Endothelial cell of umbilical vein (primary cell): ENCODE measurements at regions not wholly inside any gene's neighbourhood (a gene's known extent, or its start where the extent isn't known, plus 50 kb on each side); places are given as distances from the start of the nearest gene placed in this dataset.

ENCODE experiments used
- BruUV-seq: library from RNA; stranded (reverse); fragments of 400-500 nt; replicated peaks from 2 replicates; lab custom pipeline; 2021; lab: Mats Ljungman, UMichigan
- CTCF ChIA-PET: fragments of 300-600, 350-600 bp; sonication (Branson Sonifier 250); formaldehyde crosslinking; loops from one replicate; lab custom pipeline; 2021; ENCODE audit warnings: antibody characterized with exemption, inconsistent platforms; lab: Charles Lee
- POLR2A ChIA-PET: fragments of 300-600, 350-600 bp; sonication (Branson Sonifier 250); formaldehyde crosslinking; loops from one replicate; lab custom pipeline; 2021; ENCODE audit warnings: antibody characterized with exemption, inconsistent platforms; lab: Charles Lee
- DNase-seq: peaks from one replicate; pipeline ENCODE4 v3.0.0-alpha.2; 2011; ENCODE audit warnings: low read depth, low spot score
- FAIRE-seq: peaks from 2 replicates; lab custom pipeline; 2011; peaks lifted over from hg19 to GRCh38; lab: Jason Lieb, UNC
- H2AFZ ChIP-seq: 2 replicates; pipeline ENCODE4 v1.6.0; 2012; ENCODE audit warnings: low read depth, low read length, control low read depth, inconsistent platforms
- H3K27ac ChIP-seq: 2 replicates; pipeline ENCODE4 v1.5.1; 2011; ENCODE audit warnings: low read depth, mild to moderate bottlenecking, control low read depth, low read length, moderate library complexity; ENCODE audit not compliant: insufficient read depth
- H3K27me3 ChIP-seq, 2 experiments: 2 replicates each; pipeline versions ENCODE4 v1.6.0 to v1.6.1; 2011; ENCODE audit warnings: low read length in 2 of 2, mixed read lengths in 1 of 2; ENCODE audit not compliant: control insufficient read depth in 2 of 2, insufficient read depth in 2 of 2
- H3K36me3 ChIP-seq, 2 experiments: 2 replicates in 1 of 2; 3 replicates in 1 of 2; pipeline ENCODE4 v1.5.1; 2011; ENCODE audit warnings: low read length in 2 of 2, mild to moderate bottlenecking in 1 of 2, moderate library complexity in 1 of 2; ENCODE audit not compliant: control insufficient read depth in 2 of 2, insufficient read depth in 2 of 2; ENCODE audit errors: extremely low read depth in 1 of 2
- H3K4me1 ChIP-seq: 3 replicates; pipeline ENCODE4 v1.5.1; 2011; ENCODE audit warnings: mild to moderate bottlenecking, low read length; ENCODE audit not compliant: control insufficient read depth, insufficient read depth; ENCODE audit errors: extremely low read depth
- H3K4me2 ChIP-seq: 2 replicates; pipeline ENCODE4 v1.6.1; 2011; ENCODE audit warnings: low read length, control low read depth, mixed read lengths; ENCODE audit not compliant: insufficient read depth
- H3K4me3 ChIP-seq, 3 experiments: fragments of 200-600 bp in 1 of 3; sonication (generic), shearing (Covaris generic) in 1 of 3; replicated peaks in 1 of 3; 2 replicates each; pipeline ENCODE4 v1.5.1; 2011 to 2016; ENCODE audit warnings: control low read depth in 3 of 3, low read length in 3 of 3, mild to moderate bottlenecking in 2 of 3, inconsistent platforms in 1 of 3, low read depth in 1 of 3, moderate library complexity in 1 of 3; ENCODE audit not compliant: insufficient read depth in 1 of 3
- H3K79me2 ChIP-seq: 2 replicates; pipeline ENCODE4 v1.6.0; 2012; ENCODE audit warnings: low read length, inconsistent platforms; ENCODE audit not compliant: control insufficient read depth, insufficient read depth
- H3K9ac ChIP-seq: replicated peaks from 2 replicates; pipeline ENCODE3; 2011; ENCODE audit warnings: low read length, control low read depth; ENCODE audit not compliant: insufficient read depth; ENCODE audit errors: extremely low read depth
- H3K9me1 ChIP-seq: replicated peaks from 3 replicates; pipeline ENCODE4 v1.6.0; 2011; ENCODE audit warnings: mild to moderate bottlenecking, low read length; ENCODE audit not compliant: control insufficient read depth, insufficient read depth; ENCODE audit errors: extremely low read depth
- H3K9me3 ChIP-seq: replicated peaks from 2 replicates; pipeline ENCODE4 v1.5.1; 2012; ENCODE audit warnings: low read length, inconsistent platforms; ENCODE audit not compliant: control insufficient read depth, insufficient read depth
- H4K20me1 ChIP-seq: replicated peaks from 2 replicates; pipeline ENCODE3; 2011; ENCODE audit warnings: mild to moderate bottlenecking, low read length; ENCODE audit not compliant: control insufficient read depth, insufficient read depth; ENCODE audit errors: extremely low read depth
- EZH2 ChIP-seq: IDR thresholded peaks from 2 replicates; pipeline ENCODE4 v1.6.1; 2012; ENCODE audit warnings: borderline replicate concordance, low read depth, mild to moderate bottlenecking, moderate library complexity, low read length, inconsistent platforms; ENCODE audit not compliant: severe bottlenecking
- FOS ChIP-seq: IDR thresholded peaks from 2 replicates; pipeline ENCODE4 v1.6.1; 2011; ENCODE audit warnings: mild to moderate bottlenecking, low read length, moderate library complexity, borderline replicate concordance; ENCODE audit not compliant: insufficient read depth
- GATA2 ChIP-seq: IDR thresholded peaks from 2 replicates; pipeline ENCODE4 v1.7.0; 2011; ENCODE audit warnings: low read depth, mild to moderate bottlenecking, moderate library complexity, mixed read lengths, low read length; ENCODE audit not compliant: insufficient read length, insufficient read depth
- JUN ChIP-seq: IDR thresholded peaks from 2 replicates; pipeline ENCODE4 v1.6.1; 2011; ENCODE audit warnings: borderline replicate concordance, low read depth; ENCODE audit not compliant: insufficient read length, insufficient read depth
- MYC ChIP-seq: IDR thresholded peaks from one replicate; pipeline ENCODE4 v1.6.1; 2011; ENCODE audit warnings: mild to moderate bottlenecking, low read depth, low read length
- POLR2A ChIP-seq: IDR thresholded peaks from 2 replicates; pipeline ENCODE4 v1.6.1; 2012; ENCODE audit warnings: low read depth, mild to moderate bottlenecking, control low read depth, low read length
- POLR2AphosphoS5 ChIP-seq: IDR thresholded peaks from 2 replicates; pipeline ENCODE4 v1.6.1; 2012; ENCODE audit warnings: low read depth, mild to moderate bottlenecking, control low read depth, low read length, moderate library complexity; ENCODE audit not compliant: insufficient read depth
- dilution Hi-C: fragments of 300-500 bp; cut with MboI; formaldehyde crosslinking; loops from one replicate; pipeline ENCODE4 v1.15.0; 2019; ENCODE audit warnings: low sequenced_read_pairs; ENCODE audit not compliant: extremely low pct_ligation_motif_present
- intact Hi-C: fragments of 100-400 bp; cut with micrococcal nuclease; formaldehyde crosslinking; loops from one replicate; pipeline ENCODE4 v1.10.0; 2022
- TF ChIP-seq, protein P1 (sequence below), 2 donors: IDR thresholded peaks; 1 replicate in 1 of 2; 2 replicates in 1 of 2; pipeline ENCODE4 v1.5.1; 2011; ENCODE audit warnings: low read length in 2 of 2, mild to moderate bottlenecking in 2 of 2, moderate library complexity in 2 of 2, control low read depth in 1 of 2, inconsistent platforms in 1 of 2, low read depth in 1 of 2; ENCODE audit not compliant: insufficient read depth in 1 of 2; ENCODE audit errors: extremely low read depth in 1 of 2
- TF ChIP-seq, protein P2 (sequence below): IDR thresholded peaks from 2 replicates; pipeline ENCODE4 v1.6.1; 2011; ENCODE audit not compliant: insufficient read depth, insufficient read length

DNA sequence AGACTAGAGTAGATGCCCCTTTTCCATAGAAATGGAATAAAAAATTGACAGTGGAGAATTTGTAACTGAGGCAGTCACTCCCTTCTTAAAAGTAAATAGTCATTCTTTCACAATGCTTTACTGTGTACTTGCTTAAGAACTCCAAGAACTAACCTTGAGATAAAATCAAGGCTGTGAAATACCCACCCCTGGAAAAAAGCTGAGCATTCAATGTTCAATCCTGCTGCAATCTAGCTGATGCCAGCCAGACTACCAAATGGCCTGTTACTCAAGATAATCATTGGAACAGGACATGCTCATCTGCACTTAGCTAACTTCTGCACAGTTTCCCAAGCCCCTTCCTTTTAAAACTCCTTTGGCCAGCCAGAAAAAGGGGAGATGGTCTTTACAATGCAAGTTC is 367.4 kb upstream of the GULP1 start:
- Histone ChIP-seq H3K9me3 (no peaks in the 10 kb centered on the region), H3K4me3 (no peak overlapping the region), H3K27me3 (no peaks in the 10 kb centered on the region), H2AFZ (no peak overlapping the region), H4K20me1 (no peaks in the 10 kb centered on the region), H3K4me2 (no peak overlapping the region), H3K9me1 (no peaks in the 10 kb centered on the region), H3K9ac (no peak overlapping the region), H3K36me3 (no peaks in the 10 kb centered on the region), H3K4me1 (peaks cover 2% of the 10 kb centered on the region), H3K27ac (no peak overlapping the region), H3K79me2 (no peaks in the 10 kb centered on the region)
- no TSS peak for BruUV-seq
- ChIA-PET POLR2A (no interaction called here), CTCF (interaction anchor here (0.8 kb wide), 1 partner anchor 10 kb away, joined by 3 read pairs; no protein-coding TSS in a partner anchor)
- dilution Hi-C loops, result no loop called here
- DNase-seq (no peak), FAIRE-seq (no peak)
- intact Hi-C loops, result no loop called here
- TF ChIP-seq MYC (no peak), FOS (no peak), POLR2A (no peak), EZH2 (no peak), GATA2 (no peak), POLR2AphosphoS5 (no peak), JUN (no peak)
- TF ChIP-seq, protein P1, sequence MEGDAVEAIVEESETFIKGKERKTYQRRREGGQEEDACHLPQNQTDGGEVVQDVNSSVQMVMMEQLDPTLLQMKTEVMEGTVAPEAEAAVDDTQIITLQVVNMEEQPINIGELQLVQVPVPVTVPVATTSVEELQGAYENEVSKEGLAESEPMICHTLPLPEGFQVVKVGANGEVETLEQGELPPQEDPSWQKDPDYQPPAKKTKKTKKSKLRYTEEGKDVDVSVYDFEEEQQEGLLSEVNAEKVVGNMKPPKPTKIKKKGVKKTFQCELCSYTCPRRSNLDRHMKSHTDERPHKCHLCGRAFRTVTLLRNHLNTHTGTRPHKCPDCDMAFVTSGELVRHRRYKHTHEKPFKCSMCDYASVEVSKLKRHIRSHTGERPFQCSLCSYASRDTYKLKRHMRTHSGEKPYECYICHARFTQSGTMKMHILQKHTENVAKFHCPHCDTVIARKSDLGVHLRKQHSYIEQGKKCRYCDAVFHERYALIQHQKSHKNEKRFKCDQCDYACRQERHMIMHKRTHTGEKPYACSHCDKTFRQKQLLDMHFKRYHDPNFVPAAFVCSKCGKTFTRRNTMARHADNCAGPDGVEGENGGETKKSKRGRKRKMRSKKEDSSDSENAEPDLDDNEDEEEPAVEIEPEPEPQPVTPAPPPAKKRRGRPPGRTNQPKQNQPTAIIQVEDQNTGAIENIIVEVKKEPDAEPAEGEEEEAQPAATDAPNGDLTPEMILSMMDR (IDR thresholded peaks at IDR 0.05; ENCODE audit: extremely low read depth in 1 of 2, insufficient read depth in 1 of 2, low read depth in 1 of 2, low read length in 2 of 2), result no peak
- TF ChIP-seq, protein P2, sequence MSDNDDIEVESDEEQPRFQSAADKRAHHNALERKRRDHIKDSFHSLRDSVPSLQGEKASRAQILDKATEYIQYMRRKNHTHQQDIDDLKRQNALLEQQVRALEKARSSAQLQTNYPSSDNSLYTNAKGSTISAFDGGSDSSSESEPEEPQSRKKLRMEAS, result no peak
